ENCODE measurements at regions not wholly inside any gene's neighbourhood (a gene's known extent, or its start where the extent isn't known, plus 50 kb on each side); places are given as distances from the start of the nearest gene placed in this dataset.

DNA sequence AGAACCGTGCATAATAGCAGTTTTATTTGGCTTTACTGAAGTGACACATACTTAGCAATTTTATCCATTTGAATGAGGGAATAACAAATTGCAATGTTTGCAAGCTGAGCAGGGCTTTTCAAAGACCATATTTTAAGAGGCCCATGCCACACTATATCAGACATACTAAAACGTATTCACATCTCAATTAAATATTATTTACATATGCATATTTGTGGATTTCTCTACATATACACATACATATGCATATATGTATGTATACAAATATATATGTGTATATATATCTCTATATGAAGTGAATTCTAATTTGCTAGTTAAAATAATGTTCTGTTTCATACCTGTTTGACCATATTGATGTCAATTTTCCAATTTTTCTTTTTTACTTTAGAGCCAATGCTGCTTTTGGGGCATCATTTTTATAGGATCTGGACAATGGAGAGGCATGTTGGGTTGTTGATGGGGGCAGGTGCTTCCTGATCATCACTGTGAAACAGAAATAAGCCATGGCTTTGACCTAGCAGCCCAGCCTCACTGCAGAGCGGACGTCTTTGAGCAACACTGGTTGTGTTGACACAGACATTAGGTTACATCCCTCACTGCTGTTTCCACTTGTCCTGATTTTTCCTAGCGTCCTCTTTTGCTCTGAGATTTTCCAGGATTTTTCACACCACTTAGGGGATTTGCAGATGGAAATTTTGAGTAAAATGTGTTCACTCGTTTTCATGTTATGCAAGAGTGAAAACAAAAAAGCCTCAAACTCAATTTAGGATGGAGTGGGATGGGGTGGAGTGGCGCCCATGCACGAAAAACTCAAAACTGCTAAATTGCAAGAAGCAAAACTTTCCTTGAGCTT lies 56.9 kb downstream of the RDH14 start:
- WGBS, 2 donors, result 55 to 59% methylated on average over 8 of the region's 8 CpGs
- no peak for ATAC-seq
- H3K4me1 ChIP-seq, result peaks cover 3% of the 10 kb centered on the region

DNA sequence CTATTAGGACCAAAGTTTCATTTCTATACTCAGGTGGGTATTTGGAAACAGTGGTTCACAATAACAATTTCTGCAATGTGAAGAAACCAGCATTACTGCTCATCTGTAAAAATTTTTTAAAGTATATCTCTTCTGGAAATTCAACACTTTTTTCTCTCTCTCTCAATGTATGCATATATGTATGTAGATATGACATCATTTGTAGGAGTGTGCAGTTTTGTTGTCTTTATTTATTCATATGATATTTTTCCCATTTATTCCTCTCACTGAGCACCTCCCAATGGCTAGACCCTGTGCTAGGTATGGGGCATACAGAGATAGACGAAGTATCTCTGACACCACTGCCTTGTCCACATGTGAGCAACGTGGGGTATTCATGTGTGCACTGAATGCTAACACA lies 58.3 kb downstream of the RDH14 start:
- ATAC-seq (no peak), DNase-seq (no peak)
- intact Hi-C loops (cut with DNase I), result no loop called here
- Histone ChIP-seq H3K4me1 (peaks cover 7% of the 10 kb centered on the region), H3K27me3 (no peaks in the 10 kb centered on the region), H3K9me3 (no peaks in the 10 kb centered on the region), H3K4me3 (no peak overlapping the region), H3K36me3 (replicated peaks in 1 of 2; ENCODE audit: insufficient read depth in 1 of 2, low read depth in 2 of 2) (no peaks in the 10 kb centered on the region), H3K27ac (no peak overlapping the region)
- 43 to 67% methylated on average over 2 of the region's 2 CpGs for WGBS, 2 donors
- TF ChIP-seq, protein P1, sequence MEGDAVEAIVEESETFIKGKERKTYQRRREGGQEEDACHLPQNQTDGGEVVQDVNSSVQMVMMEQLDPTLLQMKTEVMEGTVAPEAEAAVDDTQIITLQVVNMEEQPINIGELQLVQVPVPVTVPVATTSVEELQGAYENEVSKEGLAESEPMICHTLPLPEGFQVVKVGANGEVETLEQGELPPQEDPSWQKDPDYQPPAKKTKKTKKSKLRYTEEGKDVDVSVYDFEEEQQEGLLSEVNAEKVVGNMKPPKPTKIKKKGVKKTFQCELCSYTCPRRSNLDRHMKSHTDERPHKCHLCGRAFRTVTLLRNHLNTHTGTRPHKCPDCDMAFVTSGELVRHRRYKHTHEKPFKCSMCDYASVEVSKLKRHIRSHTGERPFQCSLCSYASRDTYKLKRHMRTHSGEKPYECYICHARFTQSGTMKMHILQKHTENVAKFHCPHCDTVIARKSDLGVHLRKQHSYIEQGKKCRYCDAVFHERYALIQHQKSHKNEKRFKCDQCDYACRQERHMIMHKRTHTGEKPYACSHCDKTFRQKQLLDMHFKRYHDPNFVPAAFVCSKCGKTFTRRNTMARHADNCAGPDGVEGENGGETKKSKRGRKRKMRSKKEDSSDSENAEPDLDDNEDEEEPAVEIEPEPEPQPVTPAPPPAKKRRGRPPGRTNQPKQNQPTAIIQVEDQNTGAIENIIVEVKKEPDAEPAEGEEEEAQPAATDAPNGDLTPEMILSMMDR (IDR thresholded peaks at IDR 0.05), result no peak
- no peak for TF ChIP-seq POLR2A (IDR thresholded peaks at IDR 0.05)

More for the DNA sequence above, 56.9 kb downstream of the RDH14 start:
- Histone ChIP-seq H3K27ac (no peak overlapping the region), H3K27me3 (no peaks in the 10 kb centered on the region), H3K4me3 (no peak overlapping the region), H3K9me3 (no peaks in the 10 kb centered on the region), H3K36me3 (replicated peaks in 1 of 2; ENCODE audit: insufficient read depth in 1 of 2, low read depth in 2 of 2) (no peaks in the 10 kb centered on the region)
- intact Hi-C loops (cut with DNase I), result no loop called here
- TF ChIP-seq POLR2A (IDR thresholded peaks at IDR 0.05), result no peak
- TF ChIP-seq, protein P1 (IDR thresholded peaks at IDR 0.05), result no peak
- no peak for DNase-seq

GRCh38 chr2:18501729-18502128 lies 58.7 kb downstream of the RDH14 start:
- DNase-seq (no peak), ATAC-seq (no peak)
- WGBS, 2 donors, result 63 to 67% methylated on average over 1 of the region's 1 CpG
- H3K4me3 ChIP-seq, result no peak overlapping the region
- TF ChIP-seq, protein P1 (IDR thresholded peaks at IDR 0.05), result no peak
- TF ChIP-seq POLR2A (IDR thresholded peaks at IDR 0.05), result no peak
- H3K4me1 ChIP-seq, result peaks cover 7% of the 10 kb centered on the region
- no peaks in the 10 kb centered on the region for H3K27me3 ChIP-seq
- no peaks in the 10 kb centered on the region for H3K9me3 ChIP-seq
- H3K27ac ChIP-seq, result no peak overlapping the region
- intact Hi-C loops (cut with DNase I), result no loop called here
- H3K36me3 ChIP-seq (replicated peaks in 1 of 2; ENCODE audit: insufficient read depth in 1 of 2, low read depth in 2 of 2), result no peaks in the 10 kb centered on the region

GRCh38 chr2:18501156-18501555 lies 59.3 kb downstream of the RDH14 start:
- no peaks in the 10 kb centered on the region for H3K27me3 ChIP-seq
- WGBS, 2 donors, result 68 to 70% methylated on average over 2 of the region's 2 CpGs
- no peak for TF ChIP-seq POLR2A (IDR thresholded peaks at IDR 0.05)
- TF ChIP-seq, protein P1 (IDR thresholded peaks at IDR 0.05), result no peak
- intact Hi-C loops (cut with DNase I), result no loop called here
- H3K4me1 ChIP-seq, result peaks cover 7% of the 10 kb centered on the region
- H3K9me3 ChIP-seq, result no peaks in the 10 kb centered on the region
- no peak for DNase-seq
- no peak overlapping the region for H3K4me3 ChIP-seq
- H3K36me3 ChIP-seq (replicated peaks in 1 of 2; ENCODE audit: insufficient read depth in 1 of 2, low read depth in 2 of 2), result no peaks in the 10 kb centered on the region
- ATAC-seq, result no peak
- H3K27ac ChIP-seq, result no peak overlapping the region

DNA sequence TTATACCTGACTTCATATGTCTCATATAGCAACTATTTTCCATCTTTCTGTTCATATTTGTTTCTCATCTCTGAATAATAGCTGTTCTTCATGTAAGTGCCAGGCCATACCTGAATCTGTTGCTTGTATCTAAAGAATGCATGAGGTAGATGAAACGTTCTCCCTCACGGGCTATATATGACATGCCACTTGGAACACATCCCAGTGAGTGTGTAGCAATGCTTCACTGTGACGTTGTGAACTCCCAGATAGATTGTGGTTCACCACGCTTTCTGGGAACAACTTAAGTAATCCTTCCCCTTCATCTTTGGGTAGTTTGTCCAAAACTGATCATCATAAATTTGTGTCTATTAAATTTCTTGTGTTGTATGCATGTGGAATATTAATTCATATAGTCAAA lies 60.1 kb downstream of the RDH14 start:
- no peak overlapping the region for H3K4me3 ChIP-seq
- ATAC-seq (no peak), DNase-seq (no peak)
- H3K27ac ChIP-seq, result no peak overlapping the region
- TF ChIP-seq POLR2A (IDR thresholded peaks at IDR 0.05), result no peak
- TF ChIP-seq, protein P1 (IDR thresholded peaks at IDR 0.05), result no peak
- WGBS, 2 donors, result 36 to 44% methylated on average over 4 of the region's 4 CpGs
- intact Hi-C loops (cut with DNase I), result no loop called here
- no peaks in the 10 kb centered on the region for H3K9me3 ChIP-seq
- H3K27me3 ChIP-seq, result no peaks in the 10 kb centered on the region
- no peaks in the 10 kb centered on the region for H3K36me3 ChIP-seq (replicated peaks in 1 of 2; ENCODE audit: insufficient read depth in 1 of 2, low read depth in 2 of 2)
- peaks cover 7% of the 10 kb centered on the region for H3K4me1 ChIP-seq
